Calu3 (cell line): ENCODE measurements at regions not wholly inside any gene's neighbourhood (a gene's known extent, or its start where the extent isn't known, plus 50 kb on each side); places are given as distances from the start of the nearest gene placed in this dataset.

ENCODE experiments used
- BruUV-seq: library from RNA; stranded (reverse); fragments of 400-500 nt; replicated peaks from 2 replicates; lab custom pipeline; 2021; lab: Mats Ljungman, UMichigan
- CTCF ChIA-PET: fragments of 300-600 bp; sonication (Branson Sonifier 250); formaldehyde crosslinking; loops from one replicate; lab custom pipeline; 2022; ENCODE audit warnings: antibody characterized with exemption; lab: Charles Lee
- DNase-seq: peaks from one replicate; pipeline ENCODE4 v3.0.0; 2022
- H3K27ac Mint-ChIP-seq: one replicate; pipeline ENCODE4 v1.8.0; 2022; ENCODE audit warnings: mixed read lengths; ENCODE audit not compliant: unreplicated experiment
- H3K27me3 Mint-ChIP-seq: one replicate; pipeline ENCODE4 v1.8.0; 2022; ENCODE audit warnings: mixed read lengths; ENCODE audit not compliant: unreplicated experiment
- H3K36me3 Mint-ChIP-seq: one replicate; pipeline ENCODE4 v1.8.0; 2022; ENCODE audit warnings: mild to moderate bottlenecking, moderate library complexity, mixed read lengths; ENCODE audit not compliant: insufficient read depth, unreplicated experiment
- H3K4me1 Mint-ChIP-seq: one replicate; pipeline ENCODE4 v1.8.0; 2022; ENCODE audit warnings: mild to moderate bottlenecking, low read depth, mixed read lengths; ENCODE audit not compliant: unreplicated experiment
- H3K4me3 Mint-ChIP-seq: one replicate; pipeline ENCODE4 v1.8.0; 2022; ENCODE audit warnings: mild to moderate bottlenecking, low read depth, moderate library complexity, mixed read lengths; ENCODE audit not compliant: unreplicated experiment
- H3K9me3 Mint-ChIP-seq: one replicate; pipeline ENCODE4 v1.8.0; 2022; ENCODE audit warnings: low read depth, mixed read lengths; ENCODE audit not compliant: unreplicated experiment
- intact Hi-C: fragments of 100-400 bp; cut with micrococcal nuclease; formaldehyde crosslinking; loops from one replicate; pipeline ENCODE4 v1.10.0; 2022; ENCODE audit not compliant: unreplicated experiment
- TF ChIP-seq, protein P1 (sequence below): fragments of 200-600 bp; IDR thresholded peaks from one replicate; pipeline ENCODE4 v1.8.0; 2022; ENCODE audit warnings: antibody characterized with exemption; ENCODE audit not compliant: unreplicated experiment

DNA sequence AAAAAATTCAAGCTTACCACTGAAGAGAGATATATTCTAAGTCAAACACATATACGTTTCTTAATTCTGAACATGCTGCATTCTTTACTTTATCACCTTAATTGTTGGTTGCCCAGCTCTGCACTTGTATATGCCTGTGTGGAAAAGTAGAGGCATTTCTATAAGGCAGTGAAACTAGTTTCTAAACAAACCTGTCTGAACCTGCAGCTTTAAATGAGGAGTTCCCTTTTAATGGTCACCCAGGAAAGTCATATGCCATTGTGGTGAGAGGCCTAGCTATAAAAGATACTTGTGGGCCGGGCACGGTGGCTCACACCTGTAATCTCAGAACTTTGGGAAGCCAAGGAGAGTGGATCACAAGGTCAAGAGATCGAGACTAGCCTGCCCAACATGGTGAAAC, 147.4 kb upstream of the RXFP1 start:
- TF ChIP-seq, protein P1, sequence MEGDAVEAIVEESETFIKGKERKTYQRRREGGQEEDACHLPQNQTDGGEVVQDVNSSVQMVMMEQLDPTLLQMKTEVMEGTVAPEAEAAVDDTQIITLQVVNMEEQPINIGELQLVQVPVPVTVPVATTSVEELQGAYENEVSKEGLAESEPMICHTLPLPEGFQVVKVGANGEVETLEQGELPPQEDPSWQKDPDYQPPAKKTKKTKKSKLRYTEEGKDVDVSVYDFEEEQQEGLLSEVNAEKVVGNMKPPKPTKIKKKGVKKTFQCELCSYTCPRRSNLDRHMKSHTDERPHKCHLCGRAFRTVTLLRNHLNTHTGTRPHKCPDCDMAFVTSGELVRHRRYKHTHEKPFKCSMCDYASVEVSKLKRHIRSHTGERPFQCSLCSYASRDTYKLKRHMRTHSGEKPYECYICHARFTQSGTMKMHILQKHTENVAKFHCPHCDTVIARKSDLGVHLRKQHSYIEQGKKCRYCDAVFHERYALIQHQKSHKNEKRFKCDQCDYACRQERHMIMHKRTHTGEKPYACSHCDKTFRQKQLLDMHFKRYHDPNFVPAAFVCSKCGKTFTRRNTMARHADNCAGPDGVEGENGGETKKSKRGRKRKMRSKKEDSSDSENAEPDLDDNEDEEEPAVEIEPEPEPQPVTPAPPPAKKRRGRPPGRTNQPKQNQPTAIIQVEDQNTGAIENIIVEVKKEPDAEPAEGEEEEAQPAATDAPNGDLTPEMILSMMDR = no peak
- Mint-ChIP-seq H3K27me3 (no peaks in the 10 kb centered on the region), H3K36me3 (no peaks in the 10 kb centered on the region), H3K27ac (no peak overlapping the region), H3K9me3 (no peaks in the 10 kb centered on the region), H3K4me1 (peaks cover 20% of the 10 kb centered on the region), H3K4me3 (no peak overlapping the region)
- DNase-seq = no peak
- intact Hi-C loops = no loop called here
- no TSS peak for BruUV-seq
- CTCF ChIA-PET = no interaction called here

DNA sequence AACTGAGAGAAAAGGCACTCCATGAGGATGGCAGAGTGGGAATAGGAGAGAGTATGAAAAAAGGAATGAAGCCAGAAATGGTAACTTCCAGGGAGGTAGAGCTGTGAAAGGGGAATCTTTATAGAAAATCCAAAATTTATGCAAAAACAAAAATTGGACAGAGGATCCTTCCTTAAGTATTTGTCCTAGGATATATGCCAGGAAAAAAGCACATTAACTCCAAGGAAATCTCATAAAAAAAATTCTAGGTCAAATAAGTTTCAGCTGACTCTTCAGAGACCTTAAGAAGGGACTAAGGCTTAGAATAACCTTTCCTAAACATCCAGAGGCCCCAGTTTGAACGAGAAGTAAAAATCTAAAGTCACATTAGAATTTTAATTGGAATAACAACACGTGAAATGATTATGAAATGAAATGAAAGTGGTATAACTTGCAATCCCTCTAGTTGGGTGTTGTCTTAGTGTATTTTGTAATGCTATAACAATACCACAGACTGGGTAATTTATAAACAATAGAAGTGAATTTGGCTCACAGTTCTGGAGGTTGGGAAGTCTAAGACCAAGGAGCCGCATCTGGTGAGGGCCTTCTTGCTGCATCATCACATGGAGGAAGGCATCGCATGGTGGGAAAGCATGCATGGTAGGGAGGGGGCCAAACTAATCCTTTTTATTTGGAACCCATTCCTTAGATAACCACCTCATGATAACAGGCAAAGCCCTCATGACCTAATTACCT, 145.4 kb upstream of the RXFP1 start:
- H3K27ac Mint-ChIP-seq = no peak overlapping the region
- no peaks in the 10 kb centered on the region for H3K9me3 Mint-ChIP-seq
- peaks cover 3% of the 10 kb centered on the region for H3K4me1 Mint-ChIP-seq
- no peak for DNase-seq
- intact Hi-C loops = no loop called here
- H3K36me3 Mint-ChIP-seq = no peaks in the 10 kb centered on the region
- no peak overlapping the region for H3K4me3 Mint-ChIP-seq
- TF ChIP-seq, protein P1 = no peak
- no TSS peak for BruUV-seq
- H3K27me3 Mint-ChIP-seq = no peaks in the 10 kb centered on the region
- CTCF ChIA-PET = interaction anchor here (0.7 kb wide), 1 partner anchor 970 kb away, joined by 3 read pairs; no protein-coding TSS in a partner anchor

DNA sequence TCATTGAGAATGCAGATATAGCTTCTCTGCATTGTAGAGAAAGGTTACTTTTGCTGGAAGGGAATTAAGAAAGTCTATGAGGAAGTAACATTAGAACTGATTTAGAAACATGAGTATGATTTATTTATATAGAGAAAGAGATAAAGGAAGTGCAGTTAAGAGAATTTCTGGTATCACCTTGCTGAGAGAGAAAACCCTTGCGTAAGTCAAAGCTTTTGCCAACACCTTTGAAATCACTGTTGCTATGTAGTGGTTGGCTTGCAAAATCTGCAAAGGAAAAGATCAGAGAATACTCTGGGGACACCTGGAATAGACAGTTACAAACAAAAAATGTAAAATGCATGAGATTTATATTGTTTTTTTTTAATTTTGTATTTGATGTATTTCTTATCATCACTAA, 137.3 kb upstream of the RXFP1 start:
- no peaks in the 10 kb centered on the region for H3K27me3 Mint-ChIP-seq
- H3K4me1 Mint-ChIP-seq = peaks cover 5% of the 10 kb centered on the region
- TF ChIP-seq, protein P1 = no peak
- no peaks in the 10 kb centered on the region for H3K36me3 Mint-ChIP-seq
- H3K27ac Mint-ChIP-seq = no peak overlapping the region
- intact Hi-C loops = loop anchor here (10.0 kb wide), 1 partner anchor 120 kb away; no protein-coding TSS in a partner anchor
- no TSS peak for BruUV-seq
- no peak for DNase-seq
- CTCF ChIA-PET = no interaction called here
- no peaks in the 10 kb centered on the region for H3K9me3 Mint-ChIP-seq
- H3K4me3 Mint-ChIP-seq = no peak overlapping the region

DNA sequence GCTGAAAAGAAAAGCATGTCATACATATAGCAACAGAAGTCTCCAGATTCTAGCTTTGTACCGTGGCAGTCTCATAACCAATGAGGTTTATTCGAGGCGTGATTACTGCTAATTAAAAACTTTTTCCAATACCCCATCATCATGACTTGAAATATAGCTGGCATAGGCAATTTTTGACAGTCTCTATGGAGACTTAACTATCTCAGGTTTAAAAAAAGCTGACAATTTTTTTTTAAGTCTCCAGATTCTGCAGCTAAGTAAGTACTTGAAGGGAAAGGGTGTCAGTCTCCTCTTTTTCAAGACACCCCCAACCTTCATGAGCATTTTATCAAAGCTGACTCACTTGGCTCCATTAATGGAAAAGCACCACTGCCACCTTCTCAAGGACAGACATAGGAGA, 126.3 kb upstream of the RXFP1 start:
- CTCF ChIA-PET = no interaction called here
- no TSS peak for BruUV-seq
- no peak for DNase-seq
- no peaks in the 10 kb centered on the region for H3K4me1 Mint-ChIP-seq
- no peak overlapping the region for H3K27ac Mint-ChIP-seq
- intact Hi-C loops = no loop called here
- TF ChIP-seq, protein P1 = no peak
- H3K4me3 Mint-ChIP-seq = no peak overlapping the region
- no peaks in the 10 kb centered on the region for H3K27me3 Mint-ChIP-seq
- H3K9me3 Mint-ChIP-seq = no peaks in the 10 kb centered on the region
- no peaks in the 10 kb centered on the region for H3K36me3 Mint-ChIP-seq
